K562 (cell line): ENCODE measurements at regions not wholly inside any gene's neighbourhood (a gene's known extent, or its start where the extent isn't known, plus 50 kb on each side); places are given as distances from the start of the nearest gene placed in this dataset.

Source experiments
- BACH1 ChIP-seq: fragments of 200-800 bp; sonication (Bioruptor generic); IDR thresholded peaks from 2 replicates; pipeline ENCODE4 v1.6.1; 2016; ENCODE audit warnings: missing genetic modification characterization, missing compliant biosample characterization
- CTCF ChIP-seq, 3 experiments: IDR thresholded peaks in 2 of 3; conservative IDR thresholded peaks in 1 of 3; 2 replicates each; pipeline ENCODE4 v1.5.1; 2011 to 2012; ENCODE audit warnings: low read length in 3 of 3, mild to moderate bottlenecking in 3 of 3, control low read depth in 2 of 3, improper control_type of control experiment in 1 of 3, inconsistent platforms in 1 of 3, low read depth in 1 of 3, mixed read lengths in 1 of 3, moderate library complexity in 1 of 3; ENCODE audit not compliant: insufficient read depth in 2 of 3
- KDM1A ChIP-seq, 2 experiments: fragments of 450-650 bp; IDR thresholded peaks; 2 replicates each; pipeline ENCODE4 v1.6.1; 2016; ENCODE audit warnings: mild to moderate bottlenecking in 2 of 2
- POLR2A ChIP-seq: fragments of 450-650 bp; conservative IDR thresholded peaks from 2 replicates; pipeline ENCODE4 v1.6.1; 2016
- POU5F1 ChIP-seq: fragments of 150-350 bp; IDR thresholded peaks from 2 replicates; pipeline ENCODE4 v1.6.1; 2014; ENCODE audit warnings: borderline replicate concordance, low read length, low read depth, mild to moderate bottlenecking; ENCODE audit not compliant: partially characterized antibody
- RBM17 ChIP-seq: fragments of 200-400 bp; formaldehyde crosslinking; IDR thresholded peaks from 2 replicates; pipeline ENCODE4 v1.6.1; 2017; ENCODE audit warnings: low read depth, mild to moderate bottlenecking, low read length, borderline replicate concordance
- ZBTB17 ChIP-seq: fragments of 450-650 bp; formaldehyde crosslinking; IDR thresholded peaks from 2 replicates; pipeline ENCODE4 v1.4.0; 2020; ENCODE audit warnings: mild to moderate bottlenecking
- ZZZ3 ChIP-seq: fragments of 450-650 bp; IDR thresholded peaks from 2 replicates; pipeline ENCODE4 v1.6.1; 2016; ENCODE audit warnings: antibody characterized with exemption, mild to moderate bottlenecking, moderate library complexity
- TF ChIP-seq, protein P1 (sequence below): sonication (generic); formaldehyde crosslinking; IDR thresholded peaks from 2 replicates; pipeline ENCODE4 v1.9.0; 2022; ENCODE audit warnings: mild to moderate bottlenecking, missing genetic modification reagents

DNA sequence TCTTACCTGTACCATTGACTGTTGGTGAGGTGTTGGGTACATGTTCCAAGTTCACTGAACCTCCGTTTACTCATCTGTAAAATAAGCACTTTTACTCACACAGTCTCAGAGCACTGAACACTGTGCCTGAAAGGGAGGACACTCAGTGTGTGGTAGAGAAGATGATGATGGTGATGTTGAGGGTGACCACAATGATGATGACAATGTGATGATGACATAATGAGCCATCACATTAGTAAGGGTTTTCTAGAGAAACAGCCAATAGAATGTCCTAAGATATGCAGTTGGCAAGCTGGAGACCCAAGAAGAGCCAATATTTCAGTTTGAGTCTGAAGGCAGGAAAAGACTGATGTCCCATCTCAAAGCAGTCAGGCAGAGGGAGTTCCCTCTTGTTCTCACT lies 315.4 kb upstream of the IGFBP7 start:
- TF ChIP-seq CTCF (IDR thresholded peaks at IDR 0.05 in 2 of 3, conservative IDR thresholded peaks at IDR 0.05 in 1 of 3; ENCODE audit: insufficient read depth in 2 of 3, low read depth in 1 of 3, low read length in 3 of 3): no peak
- TF ChIP-seq ZBTB17 (CRISPR knock-in tag): no peak
- TF ChIP-seq KDM1A (IDR thresholded peaks at IDR 0.05): no peak
- no peak for TF ChIP-seq RBM17
- no peak for TF ChIP-seq ZZZ3
- no peak for TF ChIP-seq POU5F1
- TF ChIP-seq, protein P1, sequence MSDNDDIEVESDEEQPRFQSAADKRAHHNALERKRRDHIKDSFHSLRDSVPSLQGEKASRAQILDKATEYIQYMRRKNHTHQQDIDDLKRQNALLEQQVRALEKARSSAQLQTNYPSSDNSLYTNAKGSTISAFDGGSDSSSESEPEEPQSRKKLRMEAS: no peak
- no peak for TF ChIP-seq POLR2A
- no peak for TF ChIP-seq BACH1 (tag)
